CD4-positive, alpha-beta T cell (primary cell): ENCODE measurements at regions not wholly inside any gene's neighbourhood (a gene's known extent, or its start where the extent isn't known, plus 50 kb on each side); places are given as distances from the start of the nearest gene placed in this dataset.

Source experiments
- ATAC-seq: fragments of 200-7000 bp; cut with Tn5 transposase; one replicate; pipeline ENCODE4 v1.10.0; 2022; ENCODE audit warnings: mild to moderate bottlenecking; ENCODE audit not compliant: poor library complexity
- CTCF ChIA-PET: fragments of 350-600 bp; sonication (Branson Sonifier 250); formaldehyde crosslinking; loops from one replicate; lab custom pipeline; 2021; ENCODE audit warnings: antibody characterized with exemption, inconsistent platforms; lab: Charles Lee
- POLR2A ChIA-PET: fragments of 350-600 bp; sonication (Branson Sonifier 250); formaldehyde crosslinking; loops from one replicate; lab custom pipeline; 2021; ENCODE audit warnings: antibody characterized with exemption, inconsistent platforms; lab: Charles Lee
- DNase-seq, 14 experiments: peaks; one replicate each; pipeline ENCODE4 v3.0.0-alpha.2; 2013 to 2020; ENCODE audit warnings: mixed read lengths in 2 of 14
- H3K27ac ChIP-seq, 2 donors: one replicate each; pipeline versions ENCODE4 v1.5.1 to v1.7.0; 2013; ENCODE audit warnings: low read length in 2 of 2, low read depth in 1 of 2, mild to moderate bottlenecking in 1 of 2
- H3K27me3 ChIP-seq, 2 experiments: 1 replicate in 1 of 2; 2 replicates in 1 of 2; pipeline versions ENCODE4 v1.6.1 to v1.7.0; 2013; ENCODE audit warnings: low read length in 2 of 2, control low read depth in 1 of 2, mild to moderate bottlenecking in 1 of 2, moderate library complexity in 1 of 2; ENCODE audit not compliant: insufficient read depth in 2 of 2, control insufficient read depth in 1 of 2
- H3K36me3 ChIP-seq: one replicate; pipeline ENCODE4 v1.6.1; 2013; ENCODE audit warnings: low read length, control low read depth; ENCODE audit not compliant: insufficient read depth
- H3K4me1 ChIP-seq: one replicate; pipeline ENCODE4 v1.6.1; 2013; ENCODE audit warnings: low read length, control low read depth; ENCODE audit not compliant: insufficient read depth
- H3K4me3 ChIP-seq: one replicate; pipeline ENCODE4 v1.5.1; 2013; ENCODE audit warnings: mild to moderate bottlenecking, low read length, moderate library complexity
- H3K9me3 ChIP-seq, 2 experiments: 1 replicate in 1 of 2; 2 replicates in 1 of 2; pipeline versions ENCODE4 v1.6.1 to v1.7.0; 2013; ENCODE audit warnings: low read length in 2 of 2, mild to moderate bottlenecking in 2 of 2, control low read depth in 1 of 2, moderate library complexity in 1 of 2; ENCODE audit not compliant: control insufficient read depth in 1 of 2, insufficient read depth in 1 of 2
- H3K27ac Mint-ChIP-seq: one replicate; pipeline ENCODE4 v1.8.0; 2020; ENCODE audit warnings: mixed read lengths
- H3K27me3 Mint-ChIP-seq: one replicate; pipeline ENCODE4 v1.8.0; 2021; ENCODE audit warnings: mixed read lengths
- H3K36me3 Mint-ChIP-seq: one replicate; pipeline ENCODE4 v1.8.0; 2021; ENCODE audit warnings: low read depth, mixed read lengths
- H3K4me1 Mint-ChIP-seq: one replicate; pipeline ENCODE4 v1.8.0; 2021; ENCODE audit warnings: low read depth, mixed read lengths
- H3K4me3 Mint-ChIP-seq: one replicate; pipeline ENCODE4 v1.8.0; 2020; ENCODE audit warnings: mild to moderate bottlenecking, mixed read lengths
- H3K9me3 Mint-ChIP-seq: one replicate; pipeline ENCODE4 v1.8.0; 2020; ENCODE audit warnings: mixed read lengths
- CTCF ChIP-seq: fragments of 200-600 bp; IDR thresholded peaks from one replicate; pipeline ENCODE4 v1.8.0; 2022; ENCODE audit warnings: antibody characterized with exemption, mild to moderate bottlenecking
- intact Hi-C, 2 experiments: fragments of 100-400 bp; cut with DNase I in 1 of 2; cut with micrococcal nuclease in 1 of 2; formaldehyde crosslinking; loops; one replicate each; pipeline versions ENCODE4 v1.15.1 to v1.9.0; 2023 to 2025; cut with DNase I, micrococcal nuclease

GRCh38 chr1:71203241-71203640 is 122.4 kb upstream of the ZRANB2 start:
- H3K4me3 ChIP-seq: no peak overlapping the region
- Mint-ChIP-seq H3K27me3 (no peaks in the 10 kb centered on the region), H3K4me1 (no peaks in the 10 kb centered on the region), H3K9me3 (peaks cover 3% of the 10 kb centered on the region), H3K27ac (no peak overlapping the region), H3K4me3 (no peak overlapping the region), H3K36me3 (no peaks in the 10 kb centered on the region)
- ChIA-PET POLR2A (no interaction called here), CTCF (no interaction called here)
- no peaks in the 10 kb centered on the region for H3K36me3 ChIP-seq
- no peak for ATAC-seq
- no peak for TF ChIP-seq CTCF
- no peaks in the 10 kb centered on the region for H3K9me3 ChIP-seq
- intact Hi-C loops: no loop called here
- H3K27me3 ChIP-seq: no peaks in the 10 kb centered on the region
- DNase-seq: no peak
- H3K27ac ChIP-seq: no peak overlapping the region
- H3K4me1 ChIP-seq: no peaks in the 10 kb centered on the region

GRCh38 chr1:71200503-71200902 is 119.7 kb upstream of the ZRANB2 start:
- H3K36me3 ChIP-seq: no peaks in the 10 kb centered on the region
- no peaks in the 10 kb centered on the region for H3K9me3 ChIP-seq
- POLR2A ChIA-PET: no interaction called here
- CTCF ChIA-PET: no interaction called here
- no peaks in the 10 kb centered on the region for H3K27me3 ChIP-seq
- Mint-ChIP-seq H3K27me3 (no peaks in the 10 kb centered on the region), H3K27ac (no peak overlapping the region), H3K9me3 (peaks cover 3% of the 10 kb centered on the region), H3K4me3 (no peak overlapping the region), H3K36me3 (no peaks in the 10 kb centered on the region), H3K4me1 (no peaks in the 10 kb centered on the region)
- no peaks in the 10 kb centered on the region for H3K4me1 ChIP-seq
- TF ChIP-seq CTCF: no peak
- no peak overlapping the region for H3K27ac ChIP-seq
- H3K4me3 ChIP-seq: no peak overlapping the region
- intact Hi-C loops: no loop called here
- ATAC-seq (no peak), DNase-seq (no peak)

GRCh38 chr1:71196685-71197084 is 115.8 kb upstream of the ZRANB2 start:
- CTCF ChIA-PET: no interaction called here
- no peaks in the 10 kb centered on the region for H3K4me1 ChIP-seq
- no peaks in the 10 kb centered on the region for H3K4me1 Mint-ChIP-seq
- H3K9me3 ChIP-seq: no peaks in the 10 kb centered on the region
- no peak for TF ChIP-seq CTCF
- no peak overlapping the region for H3K4me3 ChIP-seq
- ATAC-seq (no peak), DNase-seq (no peak)
- no peaks in the 10 kb centered on the region for H3K27me3 Mint-ChIP-seq
- H3K36me3 Mint-ChIP-seq: no peaks in the 10 kb centered on the region
- no peaks in the 10 kb centered on the region for H3K36me3 ChIP-seq
- intact Hi-C loops: no loop called here
- H3K27ac ChIP-seq: no peak overlapping the region
- no peak overlapping the region for H3K4me3 Mint-ChIP-seq
- POLR2A ChIA-PET: no interaction called here
- H3K27ac Mint-ChIP-seq: no peak overlapping the region
- H3K27me3 ChIP-seq: no peaks in the 10 kb centered on the region
- H3K9me3 Mint-ChIP-seq: peaks cover 1% of the 10 kb centered on the region
